Astrocyte (in vitro differentiated cells and primary cell): ENCODE measurements at regions not wholly inside any gene's neighbourhood (a gene's known extent, or its start where the extent isn't known, plus 50 kb on each side); places are given as distances from the start of the nearest gene placed in this dataset.

Experiments
- DNase-seq: peaks from one replicate; pipeline ENCODE4 v3.0.0-alpha.2; 2010; ENCODE audit warnings: low read depth
- FAIRE-seq: peaks from 2 replicates; lab custom pipeline; 2011; peaks lifted over from hg19 to GRCh38; lab: Jason Lieb, UNC
- H2AFZ ChIP-seq: 2 replicates; pipeline ENCODE4 v1.6.0; 2012; ENCODE audit warnings: low read depth, low read length, inconsistent platforms
- H3K27ac ChIP-seq: 2 replicates; pipeline ENCODE4 v1.5.1; 2011; ENCODE audit warnings: low read depth, low read length, inconsistent platforms
- H3K27me3 ChIP-seq: 2 replicates; pipeline ENCODE4 v1.6.0; 2011; ENCODE audit warnings: low read length, inconsistent platforms; ENCODE audit not compliant: insufficient read depth
- H3K36me3 ChIP-seq: 2 replicates; pipeline ENCODE4 v1.5.1; 2011; ENCODE audit warnings: low read length, inconsistent platforms; ENCODE audit not compliant: insufficient read depth
- H3K4me1 ChIP-seq: 2 replicates; pipeline ENCODE4 v1.5.1; 2011; ENCODE audit warnings: low read length, inconsistent platforms; ENCODE audit not compliant: insufficient read depth
- H3K4me2 ChIP-seq: 2 replicates; pipeline ENCODE4 v1.6.0; 2012; ENCODE audit warnings: low read length, inconsistent platforms
- H3K4me3 ChIP-seq: 2 replicates; pipeline ENCODE4 v1.5.1; 2011; ENCODE audit warnings: low read depth, mild to moderate bottlenecking, low read length, inconsistent platforms; ENCODE audit not compliant: insufficient read depth
- H3K79me2 ChIP-seq: 2 replicates; pipeline ENCODE4 v1.6.0; 2012; ENCODE audit warnings: mild to moderate bottlenecking, low read length, inconsistent platforms; ENCODE audit not compliant: insufficient read depth
- H3K9ac ChIP-seq: 2 replicates; pipeline ENCODE4 v1.6.0; 2012; ENCODE audit warnings: mild to moderate bottlenecking, low read length, inconsistent platforms
- H3K9me3 ChIP-seq: 2 replicates; pipeline ENCODE4 v1.5.1; 2012; ENCODE audit warnings: low read depth, mild to moderate bottlenecking, low read length, inconsistent platforms; ENCODE audit not compliant: insufficient read depth
- H4K20me1 ChIP-seq: 2 replicates; pipeline ENCODE4 v1.6.0; 2012; ENCODE audit warnings: low read length, inconsistent platforms; ENCODE audit not compliant: insufficient read depth
- H3K27ac Mint-ChIP-seq: one replicate; pipeline ENCODE4 v1.8.0; 2021; ENCODE audit warnings: mild to moderate bottlenecking, mixed read lengths; ENCODE audit not compliant: unreplicated experiment
- H3K27me3 Mint-ChIP-seq: one replicate; pipeline ENCODE4 v1.8.0; 2021; ENCODE audit warnings: low read depth, mixed read lengths; ENCODE audit not compliant: unreplicated experiment
- H3K36me3 Mint-ChIP-seq: one replicate; pipeline ENCODE4 v1.8.0; 2021; ENCODE audit warnings: low read depth, mixed read lengths; ENCODE audit not compliant: unreplicated experiment
- H3K4me1 Mint-ChIP-seq: one replicate; pipeline ENCODE4 v1.8.0; 2021; ENCODE audit warnings: low read depth, mixed read lengths; ENCODE audit not compliant: unreplicated experiment
- H3K4me3 Mint-ChIP-seq: one replicate; pipeline ENCODE4 v1.8.0; 2021; ENCODE audit warnings: mild to moderate bottlenecking, moderate library complexity, mixed read lengths; ENCODE audit not compliant: unreplicated experiment
- H3K9me3 Mint-ChIP-seq: one replicate; pipeline ENCODE4 v1.8.0; 2021; ENCODE audit warnings: mild to moderate bottlenecking, mixed read lengths; ENCODE audit not compliant: unreplicated experiment
- CTCF ChIP-seq: IDR thresholded peaks from 2 replicates; pipeline ENCODE4 v1.5.1; 2011; ENCODE audit warnings: low read depth, mild to moderate bottlenecking, inconsistent platforms, low read length, moderate library complexity; ENCODE audit not compliant: insufficient read depth
- EZH2 ChIP-seq: IDR thresholded peaks from 2 replicates; pipeline ENCODE4 v1.6.1; 2012; ENCODE audit warnings: mild to moderate bottlenecking, low read length, inconsistent platforms; ENCODE audit not compliant: insufficient read depth

- Mint-ChIP-seq H3K4me3 (no peak overlapping the region), H3K9me3 (peaks cover 2% of the 10 kb centered on the region), H3K27me3 (peaks cover 5% of the 10 kb centered on the region), H3K27ac (no peak overlapping the region), H3K36me3 (no peaks in the 10 kb centered on the region), H3K4me1 (no peaks in the 10 kb centered on the region)
- Histone ChIP-seq H3K4me3 (no peak overlapping the region), H3K79me2 (no peaks in the 10 kb centered on the region), H3K27me3 (no peaks in the 10 kb centered on the region), H3K9me3 (peaks cover 2% of the 10 kb centered on the region), H4K20me1 (no peaks in the 10 kb centered on the region), H3K36me3 (no peaks in the 10 kb centered on the region), H3K9ac (no peak overlapping the region), H3K4me2 (no peak overlapping the region), H3K27ac (no peak overlapping the region), H2AFZ (no peak overlapping the region), H3K4me1 (no peaks in the 10 kb centered on the region)
- FAIRE-seq (no peak), DNase-seq (no peak)
- no peak for TF ChIP-seq EZH2
These were observed 248.1 kb upstream of the TAS2R1 start for GRCh38 chr5:9878206-9878605.

GRCh38 chr5:9877488-9877887 lies 247.3 kb upstream of the TAS2R1 start:
- Histone ChIP-seq H3K4me2 (no peak overlapping the region), H4K20me1 (no peaks in the 10 kb centered on the region), H3K27me3 (no peaks in the 10 kb centered on the region), H3K4me1 (no peaks in the 10 kb centered on the region), H3K9me3 (peaks cover 2% of the 10 kb centered on the region), H3K79me2 (no peaks in the 10 kb centered on the region), H3K9ac (no peak overlapping the region), H2AFZ (no peak overlapping the region), H3K4me3 (no peak overlapping the region), H3K36me3 (no peaks in the 10 kb centered on the region), H3K27ac (no peak overlapping the region)
- DNase-seq (no peak), FAIRE-seq (no peak)
- Mint-ChIP-seq H3K27ac (no peak overlapping the region), H3K9me3 (peaks cover 2% of the 10 kb centered on the region), H3K36me3 (no peaks in the 10 kb centered on the region), H3K4me3 (no peak overlapping the region), H3K27me3 (peaks cover 5% of the 10 kb centered on the region), H3K4me1 (no peaks in the 10 kb centered on the region)
- no peak for TF ChIP-seq EZH2
- no peak for TF ChIP-seq CTCF

- Histone ChIP-seq H3K27ac (no peak overlapping the region), H3K27me3 (no peaks in the 10 kb centered on the region), H2AFZ (no peak overlapping the region), H3K4me1 (no peaks in the 10 kb centered on the region), H3K79me2 (no peaks in the 10 kb centered on the region), H3K9me3 (peaks cover 2% of the 10 kb centered on the region), H3K9ac (no peak overlapping the region), H3K4me2 (no peak overlapping the region), H4K20me1 (no peaks in the 10 kb centered on the region), H3K4me3 (no peak overlapping the region), H3K36me3 (no peaks in the 10 kb centered on the region)
- DNase-seq (no peak), FAIRE-seq (no peak)
- no peaks in the 10 kb centered on the region for H3K4me1 Mint-ChIP-seq
- no peak overlapping the region for H3K4me3 Mint-ChIP-seq
- peaks cover 2% of the 10 kb centered on the region for H3K9me3 Mint-ChIP-seq
- H3K27ac Mint-ChIP-seq = no peak overlapping the region
- peaks cover 5% of the 10 kb centered on the region for H3K27me3 Mint-ChIP-seq
- TF ChIP-seq EZH2 (no peak), CTCF (no peak)
- no peaks in the 10 kb centered on the region for H3K36me3 Mint-ChIP-seq
These were observed 246.3 kb upstream of the TAS2R1 start for GRCh38 chr5:9876451-9876850.
